HCT116 (cell line): ENCODE measurements at regions not wholly inside any gene's neighbourhood (a gene's known extent, or its start where the extent isn't known, plus 50 kb on each side); places are given as distances from the start of the nearest gene placed in this dataset.

Source experiments
- CTCF ChIP-seq, 3 experiments: fragments of 200-600 bp in 1 of 3; sonication (generic) in 1 of 3; IDR thresholded peaks in 2 of 3; conservative IDR thresholded peaks in 1 of 3; 2 replicates each; pipeline ENCODE4 v1.5.1; 2012 to 2017; ENCODE audit warnings: low read depth in 2 of 3, low read length in 2 of 3, antibody characterized with exemption in 1 of 3, borderline replicate concordance in 1 of 3, control low read depth in 1 of 3, mild to moderate bottlenecking in 1 of 3, mixed read lengths in 1 of 3, mixed run types in 1 of 3, moderate library complexity in 1 of 3; ENCODE audit not compliant: insufficient read depth in 1 of 3
- EGR1 ChIP-seq: IDR thresholded peaks from 2 replicates; pipeline ENCODE4 v1.6.1; 2012; ENCODE audit warnings: low read depth
- ELF1 ChIP-seq: IDR thresholded peaks from 2 replicates; pipeline ENCODE4 v1.6.1; 2012; ENCODE audit warnings: low read depth, borderline replicate concordance
- EZH2 ChIP-seq: fragments of 200-600 bp; sonication (generic); IDR thresholded peaks from 2 replicates; pipeline ENCODE4 v1.6.1; 2017; ENCODE audit warnings: antibody characterized with exemption, mixed run types
- POLR2A ChIP-seq: IDR thresholded peaks from 2 replicates; pipeline ENCODE4 v1.7.0; 2011; ENCODE audit warnings: borderline replicate concordance; ENCODE audit not compliant: insufficient read depth, insufficient read length; ENCODE audit errors: extremely low read depth
- POLR2AphosphoS5 ChIP-seq: IDR thresholded peaks from 2 replicates; pipeline ENCODE4 v1.6.1; 2011; ENCODE audit warnings: mild to moderate bottlenecking, low read depth, low read length, moderate library complexity
- SIN3A ChIP-seq: IDR thresholded peaks from 2 replicates; pipeline ENCODE4 v1.6.1; 2012; ENCODE audit warnings: low read depth
- SRF ChIP-seq: IDR thresholded peaks from 2 replicates; pipeline ENCODE4 v1.6.1; 2012; ENCODE audit warnings: low read depth
- YY1 ChIP-seq: IDR thresholded peaks from 2 replicates; pipeline ENCODE4 v1.6.1; 2011; ENCODE audit warnings: low read length, low read depth, moderate library complexity, mild to moderate bottlenecking; ENCODE audit not compliant: insufficient replicate concordance; ENCODE audit errors: extremely low read depth
- TF ChIP-seq, protein P1 (sequence below): IDR thresholded peaks from 2 replicates; pipeline ENCODE4 v1.6.1; 2012
- TF ChIP-seq, protein P2 (sequence below): IDR thresholded peaks from 2 replicates; pipeline ENCODE4 v1.6.1; 2012

DNA sequence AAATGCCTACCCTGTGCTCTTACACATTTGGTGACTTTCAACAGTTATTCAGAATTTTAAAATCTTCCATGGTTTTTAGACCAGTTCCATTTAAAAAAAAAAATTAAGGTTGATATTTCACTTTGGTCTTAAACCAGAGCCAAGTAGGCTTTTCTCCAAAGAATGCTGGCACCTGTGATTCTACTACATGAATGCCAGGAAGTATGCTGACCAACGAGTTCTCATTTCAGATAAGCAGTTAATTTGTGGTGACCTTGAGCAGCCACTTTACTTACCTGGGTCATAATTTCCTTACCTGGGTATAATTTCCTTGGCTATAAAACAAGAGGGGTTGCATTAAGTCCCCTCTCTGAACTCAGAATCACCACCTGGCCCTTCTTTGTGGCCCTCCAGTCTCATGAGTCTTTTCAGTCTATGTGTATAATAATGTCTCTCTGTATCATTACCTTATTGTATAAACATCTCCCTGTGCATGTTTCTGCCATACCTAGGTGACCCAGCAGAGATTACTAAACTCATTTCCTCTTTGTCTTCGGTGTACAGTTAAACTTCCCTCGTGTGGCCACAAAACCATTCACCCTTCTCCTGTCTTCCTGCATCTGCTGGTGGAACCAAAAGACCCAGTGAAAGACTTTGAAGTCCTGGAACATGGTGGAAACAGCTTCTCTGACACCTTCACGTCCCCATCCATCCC lies 139.1 kb upstream of the DPT start:
- TF ChIP-seq POLR2A (no peak), EGR1 (no peak), CTCF (IDR thresholded peaks at IDR 0.05 in 2 of 3, conservative IDR thresholded peaks at IDR 0.05 in 1 of 3; ENCODE audit: borderline replicate concordance in 1 of 3, insufficient read depth in 1 of 3, low read depth in 2 of 3, low read length in 2 of 3) (no peak), POLR2AphosphoS5 (no peak), EZH2 (no peak), ELF1 (no peak), YY1 (no peak), SRF (no peak), SIN3A (no peak)
- TF ChIP-seq, protein P1, sequence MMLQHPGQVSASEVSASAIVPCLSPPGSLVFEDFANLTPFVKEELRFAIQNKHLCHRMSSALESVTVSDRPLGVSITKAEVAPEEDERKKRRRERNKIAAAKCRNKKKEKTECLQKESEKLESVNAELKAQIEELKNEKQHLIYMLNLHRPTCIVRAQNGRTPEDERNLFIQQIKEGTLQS = no peak
- TF ChIP-seq, protein P2, sequence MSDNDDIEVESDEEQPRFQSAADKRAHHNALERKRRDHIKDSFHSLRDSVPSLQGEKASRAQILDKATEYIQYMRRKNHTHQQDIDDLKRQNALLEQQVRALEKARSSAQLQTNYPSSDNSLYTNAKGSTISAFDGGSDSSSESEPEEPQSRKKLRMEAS = no peak
